Urinary bladder (tissue), 3 donors: ENCODE measurements at regions not wholly inside any gene's neighbourhood (a gene's known extent, or its start where the extent isn't known, plus 50 kb on each side); places are given as distances from the start of the nearest gene placed in this dataset.

ENCODE experiments used
- DNase-seq: peaks from one replicate; pipeline ENCODE4 v3.0.0-alpha.2; 2015; ENCODE audit errors: extremely low spot score
- H3K27ac ChIP-seq: one replicate; pipeline ENCODE4 v1.5.1; 2013; ENCODE audit warnings: low read depth, mild to moderate bottlenecking, moderate library complexity
- H3K36me3 ChIP-seq: one replicate; pipeline ENCODE4 v1.6.1; 2013; ENCODE audit warnings: mild to moderate bottlenecking, moderate library complexity; ENCODE audit not compliant: insufficient read depth
- H3K4me1 ChIP-seq: one replicate; pipeline ENCODE4 v1.6.1; 2013; ENCODE audit warnings: mild to moderate bottlenecking, moderate library complexity; ENCODE audit not compliant: insufficient read depth
- H3K4me3 ChIP-seq: one replicate; pipeline ENCODE4 v1.5.1; 2013; ENCODE audit warnings: low read depth, low read length
- WGBS: extraction: QIAGEN DNeasy Blood & Tissue Kit; methylation state at CpG from one replicate; pipeline ENCODE4 v1.1.7; 2013; 5-methylcytosine and 5-hydroxymethylcytosine counted together
- donor health status: healthy with polysubstance abuse.
- donor health status: healthy.

DNA sequence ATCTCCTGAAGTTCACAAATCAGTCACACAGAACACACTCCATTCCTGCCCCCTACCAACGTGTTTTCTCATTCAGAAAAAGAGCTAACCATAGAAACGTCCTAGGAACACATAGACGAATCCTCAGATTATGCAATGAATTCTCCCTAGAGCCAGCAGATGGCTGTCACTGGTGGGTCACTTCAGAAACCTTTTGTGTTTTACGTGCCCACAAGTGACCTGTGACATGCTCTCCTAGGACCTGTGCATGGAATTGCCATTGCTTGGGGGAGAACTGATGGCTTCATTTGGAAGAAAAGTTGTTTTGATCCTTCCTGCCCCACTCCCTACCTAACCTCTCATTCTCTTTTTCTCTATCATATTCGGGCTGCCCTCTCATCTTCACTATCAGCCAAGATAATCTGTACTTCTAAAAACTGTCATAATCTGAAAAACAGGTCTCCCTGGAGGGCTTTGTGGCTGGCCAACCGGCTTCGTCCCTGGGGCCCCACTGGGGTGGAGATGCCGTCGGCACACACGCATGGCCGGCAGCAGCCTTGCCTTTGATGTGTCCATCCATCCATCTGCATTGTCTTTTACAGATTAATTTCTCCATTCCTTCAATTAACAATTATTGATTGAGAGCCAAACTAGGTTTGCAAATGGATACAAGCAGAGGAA is 144.1 kb upstream of the SERP2 start:
- H3K27ac ChIP-seq: no peak overlapping the region
- DNase-seq: no peak
- H3K4me3 ChIP-seq: no peak overlapping the region
- no peaks in the 10 kb centered on the region for H3K4me1 ChIP-seq
- no peaks in the 10 kb centered on the region for H3K36me3 ChIP-seq
- 76% methylated on average over 11 of the region's 11 CpGs for WGBS

DNA sequence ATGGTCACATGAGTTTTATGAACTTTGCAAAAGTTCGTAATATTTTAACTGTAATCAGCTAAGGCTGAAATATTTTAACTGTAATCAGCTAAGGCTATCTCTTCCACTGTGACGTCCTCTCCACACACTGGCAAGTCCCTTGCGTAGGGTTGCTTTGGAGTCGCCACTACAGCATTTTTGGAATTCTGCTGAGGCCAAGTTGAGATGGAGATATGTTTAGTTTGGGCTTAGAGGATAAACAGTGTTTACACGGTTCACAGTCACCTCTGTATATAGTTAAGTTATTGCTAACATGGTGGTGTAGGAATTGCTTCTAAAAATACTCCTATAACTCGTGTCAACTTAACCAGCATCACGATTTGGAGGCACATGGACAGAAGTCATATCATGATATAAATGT is 143.6 kb upstream of the SERP2 start:
- Histone ChIP-seq H3K4me3 (no peak overlapping the region), H3K36me3 (no peaks in the 10 kb centered on the region), H3K4me1 (no peaks in the 10 kb centered on the region), H3K27ac (no peak overlapping the region)
- DNase-seq: no peak
- 39% methylated on average over 7 of the region's 7 CpGs for WGBS

DNA sequence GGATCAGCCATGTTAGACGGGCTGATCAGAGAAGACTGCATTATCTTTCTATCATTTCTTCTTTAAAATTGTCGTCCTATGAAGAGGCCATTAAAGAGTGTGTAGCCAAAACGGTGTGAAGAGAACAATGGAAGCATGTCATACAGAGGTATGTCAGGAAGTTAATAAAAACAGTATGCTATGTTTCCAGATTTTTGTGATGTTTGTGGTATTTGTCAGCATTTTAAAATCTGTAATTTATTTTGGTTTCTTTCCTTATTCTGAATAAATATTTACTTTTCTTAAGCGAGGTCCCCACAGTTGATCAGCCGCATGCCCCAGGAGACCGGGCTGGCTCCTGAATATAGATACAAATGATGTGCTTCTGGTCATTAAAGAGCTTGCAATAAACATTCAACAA is 142.9 kb upstream of the SERP2 start:
- DNase-seq: no peak
- no peaks in the 10 kb centered on the region for H3K36me3 ChIP-seq
- H3K4me1 ChIP-seq: no peaks in the 10 kb centered on the region
- no peak overlapping the region for H3K27ac ChIP-seq
- H3K4me3 ChIP-seq: no peak overlapping the region
- 73% methylated on average over 6 of the region's 6 CpGs for whole genome bisulfite sequencing

DNA sequence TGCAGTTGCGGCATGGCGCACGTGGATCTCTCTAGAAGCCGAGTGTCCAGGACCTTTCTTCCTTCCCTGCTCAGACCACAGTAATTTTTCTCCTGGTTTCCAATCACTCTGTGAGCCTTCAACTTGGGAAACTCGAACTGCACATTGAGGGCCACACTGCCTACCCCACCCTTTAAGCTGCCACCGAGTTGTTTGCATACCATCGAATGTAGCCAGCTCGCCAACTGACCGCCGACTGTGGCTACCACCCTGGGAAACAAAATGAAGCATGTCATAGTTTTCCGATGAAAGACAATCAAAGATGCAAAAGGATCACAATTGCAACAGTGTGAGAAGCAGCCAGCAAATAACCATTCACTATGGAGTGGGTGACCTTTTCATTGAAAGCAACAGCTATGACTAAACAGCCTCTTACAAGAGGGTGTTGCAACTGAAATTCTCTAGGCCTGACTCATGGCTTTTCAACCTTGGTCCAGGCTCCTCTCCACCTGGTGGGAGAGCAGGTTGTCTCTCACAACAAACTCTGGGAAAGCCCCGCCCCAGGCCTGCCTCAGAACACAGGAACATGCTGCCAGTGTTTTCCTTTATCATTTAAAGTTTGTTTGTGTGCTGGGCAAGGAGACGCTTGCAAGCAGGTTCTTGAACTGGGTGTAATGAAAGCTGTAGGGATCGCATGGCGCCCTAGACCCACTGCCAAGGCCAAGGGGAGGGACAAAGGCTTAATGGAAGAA is 141.7 kb upstream of the SERP2 start:
- H3K4me1 ChIP-seq: no peaks in the 10 kb centered on the region
- peak; percentile 56 for DNase-seq
- no peaks in the 10 kb centered on the region for H3K36me3 ChIP-seq
- no peak overlapping the region for H3K27ac ChIP-seq
- 88% methylated on average over 15 of the region's 15 CpGs for WGBS
- H3K4me3 ChIP-seq: no peak overlapping the region

DNA sequence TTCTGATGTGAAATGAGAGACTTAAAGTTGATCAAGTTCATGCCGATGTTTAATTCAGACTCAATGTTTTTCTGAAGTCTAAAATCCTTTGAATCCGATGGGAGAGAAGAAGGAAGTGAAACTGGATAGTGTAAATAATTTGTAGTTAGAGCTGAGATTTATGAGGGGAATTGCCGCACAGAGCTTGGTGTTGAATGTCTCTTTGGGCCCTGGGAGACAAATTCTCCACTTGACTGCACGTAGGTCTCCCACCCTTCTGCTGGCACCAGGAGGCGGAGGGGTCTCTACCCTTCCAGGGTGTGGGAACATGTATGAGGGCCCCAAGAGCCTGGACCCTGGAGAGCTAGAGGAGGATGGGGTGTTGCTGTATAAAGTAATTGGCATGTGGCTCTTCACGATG is 140.8 kb upstream of the SERP2 start:
- Histone ChIP-seq H3K4me3 (no peak overlapping the region), H3K4me1 (no peaks in the 10 kb centered on the region), H3K36me3 (no peaks in the 10 kb centered on the region), H3K27ac (no peak overlapping the region)
- no peak for DNase-seq
- 78% methylated on average over 6 of the region's 6 CpGs for WGBS

DNA sequence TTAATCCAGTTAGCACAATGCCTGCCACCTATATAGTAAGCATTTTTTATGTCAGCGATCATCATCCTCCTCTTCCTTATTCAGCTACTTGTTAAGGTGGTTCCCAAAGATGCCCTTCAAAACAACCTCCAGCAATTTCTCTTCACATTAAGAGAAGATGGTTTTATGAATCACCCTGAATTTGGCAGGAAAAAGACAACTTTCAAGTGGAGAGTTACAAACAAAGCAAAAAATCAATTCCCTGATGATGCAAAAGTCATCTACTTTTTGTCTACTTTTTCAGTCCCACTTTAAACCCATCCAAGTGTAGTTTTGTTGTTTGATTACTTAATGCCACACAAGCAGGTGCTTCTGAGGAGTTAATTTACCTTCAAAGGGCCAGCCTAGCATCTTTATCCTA is 139.1 kb upstream of the SERP2 start:
- no peak for DNase-seq
- H3K4me3 ChIP-seq: no peak overlapping the region
- H3K36me3 ChIP-seq: no peaks in the 10 kb centered on the region
- no peaks in the 10 kb centered on the region for H3K4me1 ChIP-seq
- H3K27ac ChIP-seq: no peak overlapping the region
- 93% methylated on average over 1 of the region's 1 CpG for WGBS

DNA sequence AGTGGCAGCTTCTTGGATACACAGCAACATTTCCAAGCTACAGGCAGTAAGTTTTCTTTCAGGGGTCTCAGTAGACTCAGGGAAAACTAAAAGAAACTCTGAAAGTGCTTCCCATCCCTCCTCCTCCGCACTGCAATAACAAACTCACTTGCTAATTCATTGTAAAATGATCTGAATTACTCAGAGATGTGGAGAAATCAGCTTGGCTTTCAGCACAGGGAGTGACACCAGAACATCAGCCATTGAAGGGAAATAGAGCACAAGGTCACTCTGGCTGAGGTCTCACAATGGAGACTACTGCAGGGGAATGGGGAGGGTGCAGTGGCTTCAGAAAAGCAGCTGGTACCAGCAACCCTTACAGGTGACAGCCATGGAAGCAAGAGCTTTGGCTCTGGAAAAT is 137.3 kb upstream of the SERP2 start:
- Histone ChIP-seq H3K36me3 (no peaks in the 10 kb centered on the region), H3K4me1 (no peaks in the 10 kb centered on the region), H3K4me3 (no peak overlapping the region), H3K27ac (peak overlapping the region; percentile 70)
- no peak for DNase-seq
- 90% methylated on average over 1 of the region's 1 CpG for WGBS

DNA sequence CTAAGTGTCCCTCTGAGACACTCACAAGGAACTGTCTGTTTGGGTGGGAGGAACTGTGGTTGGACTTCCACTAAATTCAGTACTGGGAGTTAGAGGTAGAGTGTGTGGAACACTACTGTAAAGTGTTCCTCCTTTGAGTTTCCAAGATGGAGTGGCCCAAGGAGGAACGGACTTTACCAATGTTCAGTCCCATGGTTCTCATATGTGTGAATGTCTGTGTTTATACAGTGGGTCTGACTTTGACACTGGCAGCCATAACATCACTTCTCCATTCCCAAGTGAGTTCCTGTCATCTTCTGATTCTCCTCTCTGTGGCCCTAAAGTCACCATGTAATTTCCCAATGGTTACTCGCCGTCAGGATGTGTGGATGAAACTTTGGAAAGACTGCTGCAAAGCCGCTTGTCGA is 136.8 kb upstream of the SERP2 start:
- no peaks in the 10 kb centered on the region for H3K36me3 ChIP-seq
- 80% methylated on average over 5 of the region's 5 CpGs for WGBS
- DNase-seq: no peak
- no peak overlapping the region for H3K4me3 ChIP-seq
- no peaks in the 10 kb centered on the region for H3K4me1 ChIP-seq
- peak overlapping the region; percentile 70 for H3K27ac ChIP-seq

DNA sequence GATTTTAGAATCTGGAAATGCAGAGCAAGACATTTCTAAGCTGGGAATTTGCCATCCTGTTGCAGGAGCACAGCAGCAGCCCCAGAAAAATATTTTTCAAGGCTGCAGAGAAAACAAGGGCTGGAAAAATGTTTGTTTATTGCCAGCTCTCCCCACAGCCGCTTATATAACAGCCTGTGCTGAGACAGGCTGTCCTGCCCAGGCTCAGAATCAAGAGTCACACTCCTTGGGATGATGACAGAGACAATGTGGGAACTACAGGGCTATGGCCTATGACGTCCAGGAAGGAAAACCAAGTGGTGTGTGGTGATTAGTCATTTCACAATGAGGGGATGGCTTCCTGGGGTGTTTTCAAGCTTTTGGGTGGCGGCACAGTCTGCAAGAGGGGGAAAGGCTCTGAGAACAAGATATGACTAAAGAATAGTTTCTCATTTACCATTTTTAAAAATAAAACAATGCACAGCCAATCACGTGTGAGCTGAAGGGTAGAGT is 136.3 kb upstream of the SERP2 start:
- H3K36me3 ChIP-seq: no peaks in the 10 kb centered on the region
- no peaks in the 10 kb centered on the region for H3K4me1 ChIP-seq
- WGBS: 34% methylated on average over 4 of the region's 4 CpGs
- H3K4me3 ChIP-seq: no peak overlapping the region
- DNase-seq: no peak
- peak overlapping the region; percentile 61 for H3K27ac ChIP-seq

- peak; percentile 50 for DNase-seq
- no peaks in the 10 kb centered on the region for H3K36me3 ChIP-seq
- peak overlapping the region; percentile 89 for H3K27ac ChIP-seq
- H3K4me1 ChIP-seq: no peaks in the 10 kb centered on the region
- H3K4me3 ChIP-seq: no peak overlapping the region
- WGBS: 69% methylated on average over 4 of the region's 4 CpGs
These were observed 135.7 kb upstream of the SERP2 start for GRCh38 chr13:44237881-44238421.

- DNase-seq: no peak
- Histone ChIP-seq H3K4me3 (no peak overlapping the region), H3K27ac (no peak overlapping the region), H3K4me1 (no peaks in the 10 kb centered on the region), H3K36me3 (no peaks in the 10 kb centered on the region)
- WGBS: 94% methylated on average over 1 of the region's 1 CpG
These were observed 132.9 kb upstream of the SERP2 start for GRCh38 chr13:44240611-44241145.

GRCh38 chr13:44241638-44242037 is 132.0 kb upstream of the SERP2 start:
- DNase-seq: no peak
- Histone ChIP-seq H3K36me3 (no peaks in the 10 kb centered on the region), H3K4me3 (no peak overlapping the region), H3K27ac (no peak overlapping the region), H3K4me1 (no peaks in the 10 kb centered on the region)
- 93% methylated on average over 6 of the region's 6 CpGs for WGBS

- DNase-seq: no peak
- no peaks in the 10 kb centered on the region for H3K4me1 ChIP-seq
- no peak overlapping the region for H3K4me3 ChIP-seq
- no peak overlapping the region for H3K27ac ChIP-seq
- WGBS: 99% methylated on average over 3 of the region's 3 CpGs
- no peaks in the 10 kb centered on the region for H3K36me3 ChIP-seq
These were observed 130.9 kb upstream of the SERP2 start for GRCh38 chr13:44242766-44243165.
